Naive thymus-derived CD4-positive, alpha-beta T cell (primary cell): ENCODE measurements at regions not wholly inside any gene's neighbourhood (a gene's known extent, or its start where the extent isn't known, plus 50 kb on each side); places are given as distances from the start of the nearest gene placed in this dataset.
A peak's percentile ranks its signal among the peaks of the same experiment; 100 is the strongest.

Experiments
- ATAC-seq: fragments of 150-1000 bp; cut with Tn5 transposase; 2 replicates; pipeline ENCODE4 v1.10.0; 2021; ENCODE audit warnings: mild to moderate bottlenecking, moderate library complexity
- CTCF ChIA-PET: fragments of 350-600 bp; sonication (Branson Sonifier 250); formaldehyde crosslinking; loops from one replicate; lab custom pipeline; 2021; ENCODE audit warnings: antibody characterized with exemption; lab: Charles Lee
- POLR2A ChIA-PET: fragments of 350-600 bp; sonication (Branson Sonifier 250); formaldehyde crosslinking; loops from one replicate; lab custom pipeline; 2021; ENCODE audit warnings: antibody characterized with exemption, inconsistent platforms; lab: Charles Lee
- DNase-seq, 9 donors: peaks; one replicate each; pipeline versions ENCODE4 v3.0.0 to v3.0.0-alpha.2; 2020 to 2022; ENCODE audit warnings: mixed read lengths in 1 of 9
- H3K27ac ChIP-seq: one replicate; pipeline ENCODE4 v1.7.0; 2013; ENCODE audit warnings: mild to moderate bottlenecking, low read depth, low read length, moderate library complexity
- H3K27me3 ChIP-seq, 2 donors: one replicate each; pipeline ENCODE4 v1.7.0; 2013; ENCODE audit warnings: low read length in 2 of 2, mild to moderate bottlenecking in 2 of 2, moderate library complexity in 2 of 2; ENCODE audit not compliant: control insufficient read depth in 2 of 2, insufficient read depth in 2 of 2
- H3K36me3 ChIP-seq, 3 experiments: 1 replicate in 2 of 3; 2 replicates in 1 of 3; pipeline ENCODE4 v1.7.0; 2013; ENCODE audit warnings: low read length in 3 of 3, mild to moderate bottlenecking in 3 of 3, moderate library complexity in 1 of 3; ENCODE audit not compliant: insufficient read depth in 3 of 3, control insufficient read depth in 2 of 3
- H3K4me1 ChIP-seq, 2 donors: one replicate each; pipeline ENCODE4 v1.7.0; 2013; ENCODE audit warnings: low read length in 2 of 2, mild to moderate bottlenecking in 2 of 2, moderate library complexity in 1 of 2; ENCODE audit not compliant: control insufficient read depth in 2 of 2, insufficient read depth in 2 of 2
- H3K4me3 ChIP-seq: 2 replicates; pipeline ENCODE4 v1.7.0; 2013; ENCODE audit warnings: mild to moderate bottlenecking, low read length
- H3K9me3 ChIP-seq, 3 experiments: 1 replicate in 2 of 3; 2 replicates in 1 of 3; pipeline ENCODE4 v1.7.0; 2013; ENCODE audit warnings: low read length in 3 of 3; ENCODE audit not compliant: control insufficient read depth in 2 of 3
- H3K27ac Mint-ChIP-seq, 9 donors: one replicate each; pipeline ENCODE4 v1.8.0; 2020 to 2022; ENCODE audit warnings: mixed read lengths in 9 of 9, mild to moderate bottlenecking in 8 of 9, moderate library complexity in 5 of 9, inconsistent platforms in 2 of 9
- H3K27me3 Mint-ChIP-seq, 5 donors: one replicate each; pipeline ENCODE4 v1.8.0; 2021 to 2022; ENCODE audit warnings: mixed read lengths in 5 of 5, mild to moderate bottlenecking in 1 of 5
- H3K36me3 Mint-ChIP-seq, 5 donors: one replicate each; pipeline ENCODE4 v1.8.0; 2020 to 2022; ENCODE audit warnings: mixed read lengths in 5 of 5, mild to moderate bottlenecking in 3 of 5, inconsistent platforms in 1 of 5
- H3K4me1 Mint-ChIP-seq, 7 donors: one replicate each; pipeline ENCODE4 v1.8.0; 2020 to 2022; ENCODE audit warnings: mixed read lengths in 7 of 7, mild to moderate bottlenecking in 3 of 7, inconsistent platforms in 1 of 7
- H3K4me3 Mint-ChIP-seq, 10 donors: one replicate each; pipeline ENCODE4 v1.8.0; 2020 to 2022; ENCODE audit warnings: mild to moderate bottlenecking in 10 of 10, mixed read lengths in 10 of 10, moderate library complexity in 6 of 10, inconsistent platforms in 2 of 10
- H3K9me3 Mint-ChIP-seq, 11 donors: one replicate each; pipeline ENCODE4 v1.8.0; 2020 to 2022; ENCODE audit warnings: mixed read lengths in 11 of 11, mild to moderate bottlenecking in 4 of 11, inconsistent platforms in 1 of 11, moderate library complexity in 1 of 11
- intact Hi-C, 2 donors: fragments of 100-400 bp; cut with micrococcal nuclease; formaldehyde crosslinking; loops; one replicate each; pipeline ENCODE4 v1.15.1; 2023

DNA sequence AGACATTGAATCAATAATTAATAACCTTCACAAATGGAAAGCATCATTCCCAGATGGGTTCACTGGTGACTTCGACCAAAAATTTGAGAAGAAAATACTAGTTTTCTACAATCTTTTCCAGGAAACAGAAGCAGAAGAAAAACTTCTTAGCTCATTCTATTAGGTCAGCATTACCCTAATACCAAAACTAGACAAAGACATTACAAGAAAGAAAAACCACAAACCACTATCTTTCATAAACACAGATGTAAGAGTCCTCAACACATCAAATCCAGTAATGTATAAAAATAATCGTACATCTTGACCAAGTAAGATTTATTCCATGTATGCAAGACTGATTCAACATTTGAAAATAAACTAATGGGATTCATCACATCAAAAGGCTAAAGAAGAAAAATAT is 64.0 kb upstream of the CDK1 start:
- CTCF ChIA-PET, result no interaction called here
- Histone ChIP-seq H3K9me3 (no peaks in the 10 kb centered on the region), H3K36me3 (no peaks in the 10 kb centered on the region), H3K27ac (no peak overlapping the region), H3K4me1 (peaks cover 4 to 15% of the 10 kb centered on the region in 2 donors), H3K4me3 (no peak overlapping the region), H3K27me3 (no peaks in the 10 kb centered on the region)
- Mint-ChIP-seq H3K9me3 (peaks cover 0 to 10% (median 0%) of the 10 kb centered on the region in 11 donors), H3K4me1 (peaks cover 27 to 92% (median 58%) of the 10 kb centered on the region in 7 donors), H3K27me3 (no peaks in the 10 kb centered on the region), H3K27ac (peak overlapping the region in 4 of 9 donors; percentile 13 to 64 (median 40)), H3K4me3 (peak overlapping the region in 4 of 10 donors; percentile 12 to 59 (median 38)), H3K36me3 (peaks cover 0 to 41% (median 16%) of the 10 kb centered on the region in 5 donors)
- ATAC-seq (no peak), DNase-seq (no peak)
- POLR2A ChIA-PET, result interaction anchor here (1.0 kb wide), 1 partner anchor 12 kb away, joined by 3 read pairs; no protein-coding TSS in a partner anchor
- intact Hi-C loops, result loop anchor here in 1 of 2 donors (5.0 kb wide), 1 partner anchor 52 kb away; no protein-coding TSS in a partner anchor

DNA sequence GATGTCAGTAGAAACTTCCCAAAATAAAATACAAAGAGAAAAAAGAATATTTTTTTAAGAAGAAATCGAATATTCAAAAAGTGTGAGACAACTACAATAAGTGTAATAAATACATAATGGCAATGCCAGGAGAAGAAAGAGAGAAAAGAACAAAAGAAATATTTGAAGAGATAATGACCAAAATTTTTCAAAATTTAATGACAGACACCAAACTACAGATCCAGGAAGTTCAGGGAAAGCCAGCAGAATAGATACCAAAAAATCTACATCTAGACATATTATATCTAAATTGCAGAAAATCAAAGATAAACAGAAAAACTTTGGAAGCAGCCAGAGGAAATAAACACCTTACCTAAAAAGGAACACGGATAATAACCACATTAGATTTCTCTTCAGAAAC is 66.8 kb upstream of the CDK1 start:
- Histone ChIP-seq H3K4me3 (no peak overlapping the region), H3K36me3 (no peaks in the 10 kb centered on the region), H3K27me3 (no peaks in the 10 kb centered on the region), H3K9me3 (no peaks in the 10 kb centered on the region), H3K4me1 (peaks cover 14% of the 10 kb centered on the region in 2 donors), H3K27ac (no peak overlapping the region)
- Mint-ChIP-seq H3K9me3 (peaks cover 0 to 17% (median 5%) of the 10 kb centered on the region in 11 donors), H3K4me1 (peaks cover 31 to 84% (median 58%) of the 10 kb centered on the region in 7 donors), H3K27ac (no peak overlapping the region), H3K36me3 (peaks cover 3 to 39% (median 23%) of the 10 kb centered on the region in 5 donors), H3K27me3 (no peaks in the 10 kb centered on the region), H3K4me3 (no peak overlapping the region)
- ATAC-seq (no peak), DNase-seq (no peak)
- CTCF ChIA-PET, result no interaction called here
- POLR2A ChIA-PET, result interaction anchor here (1.4 kb wide), 1 partner anchor 12 kb away, joined by 3 read pairs; no protein-coding TSS in a partner anchor
- intact Hi-C loops, result loop anchor here in 1 of 2 donors (5.0 kb wide), 1 partner anchor 49 kb away; no protein-coding TSS in a partner anchor

DNA sequence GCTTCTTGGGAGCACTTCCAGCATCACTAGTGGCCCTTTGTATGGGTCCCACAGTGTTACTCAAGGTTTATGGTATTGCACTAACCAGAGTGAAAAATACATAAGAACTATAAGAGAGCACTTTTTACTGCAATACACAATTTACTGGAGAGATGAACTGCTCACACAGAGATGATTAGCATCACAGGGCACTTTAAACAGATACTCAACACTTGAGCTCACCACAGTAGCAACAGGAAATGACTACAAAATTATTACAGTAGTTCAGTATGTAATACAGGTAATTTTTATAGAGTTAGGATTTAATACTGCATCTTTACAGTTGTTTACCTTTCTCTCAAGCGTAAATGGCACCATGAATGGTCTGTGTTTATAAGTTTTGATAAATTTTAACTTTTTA is 68.2 kb upstream of the CDK1 start:
- H3K36me3 Mint-ChIP-seq, result peaks cover 3 to 41% (median 25%) of the 10 kb centered on the region in 5 donors
- Histone ChIP-seq H3K4me3 (no peak overlapping the region), H3K9me3 (no peaks in the 10 kb centered on the region), H3K27me3 (no peaks in the 10 kb centered on the region), H3K36me3 (no peaks in the 10 kb centered on the region), H3K4me1 (peaks cover 14 to 15% of the 10 kb centered on the region in 2 donors), H3K27ac (no peak overlapping the region)
- peak overlapping the region in 5 of 10 donors; percentile 10 to 54 (median 39) for H3K4me3 Mint-ChIP-seq
- intact Hi-C loops, result loop anchor here in 1 of 2 donors (5.0 kb wide), 1 partner anchor 48 kb away; no protein-coding TSS in a partner anchor
- H3K27ac Mint-ChIP-seq, result peak overlapping the region in 3 of 9 donors; percentile 6 to 65 (median 48)
- ChIA-PET POLR2A (interaction anchor here (1.4 kb wide), 1 partner anchor 13 kb away, joined by 3 read pairs; no protein-coding TSS in a partner anchor), CTCF (no interaction called here)
- no peak for ATAC-seq
- no peak for DNase-seq
- H3K4me1 Mint-ChIP-seq, result peaks cover 37 to 86% (median 59%) of the 10 kb centered on the region in 7 donors
- no peaks in the 10 kb centered on the region for H3K27me3 Mint-ChIP-seq
- H3K9me3 Mint-ChIP-seq, result peaks cover 0 to 21% (median 5%) of the 10 kb centered on the region in 11 donors

DNA sequence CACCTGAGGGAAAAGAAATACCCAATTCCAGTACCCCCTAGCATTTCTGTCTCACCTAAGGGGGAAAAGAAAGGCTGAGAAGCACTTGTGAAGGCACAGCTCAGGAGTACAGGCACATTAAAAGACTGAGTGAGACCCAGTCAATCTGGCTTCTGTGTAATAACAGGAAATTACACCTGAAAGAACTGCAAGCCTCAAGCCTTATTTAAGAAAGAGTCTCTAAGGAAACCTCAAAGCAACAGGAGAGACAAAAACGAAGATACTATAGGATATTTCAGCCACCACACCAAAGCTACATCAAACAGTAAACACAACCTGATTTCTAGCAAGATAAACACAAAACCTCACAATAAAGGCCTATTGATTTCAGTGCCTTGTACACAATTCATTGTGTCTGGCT is 69.6 kb upstream of the CDK1 start:
- ChIA-PET CTCF (no interaction called here), POLR2A (interaction anchor here (1.2 to 1.3 kb wide), 2 partner anchors 18 to 20 kb away, joined by 4 read pairs; no protein-coding TSS in a partner anchor)
- Histone ChIP-seq H3K36me3 (no peaks in the 10 kb centered on the region), H3K27ac (no peak overlapping the region), H3K27me3 (no peaks in the 10 kb centered on the region), H3K4me1 (peaks cover 10 to 24% of the 10 kb centered on the region in 2 donors), H3K9me3 (no peaks in the 10 kb centered on the region), H3K4me3 (no peak overlapping the region)
- peak overlapping the region in 9 of 10 donors; percentile 3 to 82 (median 37) for H3K4me3 Mint-ChIP-seq
- intact Hi-C loops, result loop anchor here (1.0 to 2.0 kb wide), 2 partner anchors 23 to 24 kb away; no protein-coding TSS in a partner anchor
- H3K27ac Mint-ChIP-seq, result peak overlapping the region; percentile 40 to 95 (median 80)
- peaks cover 33 to 86% (median 59%) of the 10 kb centered on the region in 7 donors for H3K4me1 Mint-ChIP-seq
- H3K9me3 Mint-ChIP-seq, result peaks cover 0 to 22% (median 5%) of the 10 kb centered on the region in 11 donors
- DNase-seq, result peak in 4 of 9 donors; percentile 34 to 54 (median 46)
- peaks cover 3 to 42% (median 21%) of the 10 kb centered on the region in 5 donors for H3K36me3 Mint-ChIP-seq
- no peaks in the 10 kb centered on the region for H3K27me3 Mint-ChIP-seq
- ATAC-seq, result peak; percentile 66

DNA sequence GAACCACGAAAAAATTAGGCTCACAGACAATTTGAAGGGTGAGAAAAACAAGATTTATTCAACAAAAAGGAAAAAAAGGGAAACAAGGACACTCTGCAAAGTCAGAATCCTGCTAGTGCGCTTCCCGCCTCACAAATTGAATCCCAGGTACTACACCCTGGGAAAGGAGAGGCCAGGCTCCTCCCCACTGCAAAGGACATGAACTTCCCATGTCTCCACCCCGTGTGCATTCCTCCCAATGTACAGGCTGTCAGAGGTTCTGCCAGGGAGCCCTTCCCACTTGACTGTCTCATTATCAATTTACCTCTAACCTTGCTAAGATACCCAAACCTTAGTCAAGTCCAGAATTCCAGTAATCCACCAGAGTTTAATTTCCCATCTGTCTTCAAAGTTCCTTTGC is 70.4 kb upstream of the CDK1 start:
- DNase-seq (no peak), ATAC-seq (no peak)
- Histone ChIP-seq H3K4me1 (peaks cover 7 to 26% of the 10 kb centered on the region in 2 donors), H3K36me3 (no peaks in the 10 kb centered on the region), H3K9me3 (no peaks in the 10 kb centered on the region), H3K27ac (no peak overlapping the region), H3K4me3 (no peak overlapping the region), H3K27me3 (no peaks in the 10 kb centered on the region)
- Mint-ChIP-seq H3K4me1 (peaks cover 32 to 86% (median 56%) of the 10 kb centered on the region in 7 donors), H3K27me3 (no peaks in the 10 kb centered on the region), H3K36me3 (peaks cover 3 to 43% (median 22%) of the 10 kb centered on the region in 5 donors), H3K4me3 (peak overlapping the region in 4 of 10 donors; percentile 27 to 82 (median 45)), H3K9me3 (peaks cover 0 to 20% (median 5%) of the 10 kb centered on the region in 11 donors), H3K27ac (peak overlapping the region in 8 of 9 donors; percentile 42 to 95 (median 79))
- ChIA-PET POLR2A (no interaction called here), CTCF (no interaction called here)
- intact Hi-C loops, result loop anchor here (1.0 to 2.0 kb wide), 2 partner anchors 23 to 25 kb away; no protein-coding TSS in a partner anchor

DNA sequence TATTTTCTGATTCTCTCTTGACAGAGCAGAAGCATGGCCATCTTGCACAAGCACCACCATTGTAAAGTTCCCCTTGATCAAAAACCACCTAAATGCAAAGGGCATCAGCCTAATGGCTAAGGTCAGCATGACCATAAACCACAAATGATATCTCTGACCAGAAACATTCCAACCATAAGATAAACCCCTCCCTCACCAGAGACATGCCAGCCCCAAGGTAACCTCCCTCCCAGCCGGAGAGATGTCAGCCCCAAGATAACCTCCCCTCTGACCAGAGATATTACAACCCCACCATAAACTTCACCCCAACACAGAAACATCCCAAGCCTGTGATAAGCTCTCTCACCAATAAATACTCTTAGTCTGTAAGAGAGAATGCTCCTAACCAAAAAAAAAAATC is 72.1 kb upstream of the CDK1 start:
- DNase-seq, result no peak
- Histone ChIP-seq H3K4me3 (no peak overlapping the region), H3K27me3 (no peaks in the 10 kb centered on the region), H3K36me3 (no peaks in the 10 kb centered on the region), H3K4me1 (peaks cover 4 to 26% of the 10 kb centered on the region in 2 donors), H3K9me3 (no peaks in the 10 kb centered on the region), H3K27ac (no peak overlapping the region)
- peaks cover 0 to 20% (median 5%) of the 10 kb centered on the region in 11 donors for H3K9me3 Mint-ChIP-seq
- no peak for ATAC-seq
- H3K4me3 Mint-ChIP-seq, result peak overlapping the region in 1 of 10 donors; percentile 48
- H3K4me1 Mint-ChIP-seq, result peaks cover 29 to 85% (median 60%) of the 10 kb centered on the region in 7 donors
- no peaks in the 10 kb centered on the region for H3K27me3 Mint-ChIP-seq
- peak overlapping the region in 7 of 9 donors; percentile 2 to 84 (median 38) for H3K27ac Mint-ChIP-seq
- intact Hi-C loops, result no loop called here
- CTCF ChIA-PET, result no interaction called here
- H3K36me3 Mint-ChIP-seq, result peaks cover 3 to 50% (median 32%) of the 10 kb centered on the region in 5 donors
- POLR2A ChIA-PET, result no interaction called here
